B cell (primary cell): ENCODE measurements at regions not wholly inside any gene's neighbourhood (a gene's known extent, or its start where the extent isn't known, plus 50 kb on each side); places are given as distances from the start of the nearest gene placed in this dataset.

Experiments used
- CTCF ChIP-seq: fragments of 200-600 bp; IDR thresholded peaks from one replicate; pipeline ENCODE4 v1.8.0; 2022; ENCODE audit warnings: antibody characterized with exemption, mild to moderate bottlenecking
- EZH2 ChIP-seq: IDR thresholded peaks from 2 replicates; pipeline ENCODE4 v1.6.1; 2012; ENCODE audit warnings: borderline replicate concordance, low read depth, mild to moderate bottlenecking, moderate library complexity, low read length; ENCODE audit not compliant: insufficient read depth, poor library complexity, severe bottlenecking

- TF ChIP-seq CTCF = no peak
- no peak for TF ChIP-seq EZH2
These were observed 129.7 kb downstream of the CEP57L1 start for GRCh38 chr6:109224994-109225393.
